Stimulated activated naive CD8-positive, alpha-beta T cell treated with anti-CD3 and anti-CD28 coated beads, Interleukin-15, Interleukin-2, amounts not matched to agents 100 ng/mL and 50 ng/mL, for 24 hours (primary cell): ENCODE measurements at regions not wholly inside any gene's neighbourhood (a gene's known extent, or its start where the extent isn't known, plus 50 kb on each side); places are given as distances from the start of the nearest gene placed in this dataset.
"Not testable (repeated sequence)": the region's sequence is repeated elsewhere in the genome, so short reads cannot be mapped to it uniquely, and the experiment has no call there.

Source experiments
- H3K27ac Mint-ChIP-seq: one replicate; pipeline ENCODE4 v1.8.0; 2021; ENCODE audit warnings: mild to moderate bottlenecking, mixed read lengths
- H3K27me3 Mint-ChIP-seq: one replicate; pipeline ENCODE4 v1.8.0; 2021; ENCODE audit warnings: mixed read lengths
- H3K36me3 Mint-ChIP-seq: one replicate; pipeline ENCODE4 v1.8.0; 2021; ENCODE audit warnings: low read depth, mixed read lengths
- H3K4me1 Mint-ChIP-seq: one replicate; pipeline ENCODE4 v1.8.0; 2021; ENCODE audit warnings: low read depth, mixed read lengths
- H3K4me3 Mint-ChIP-seq: one replicate; pipeline ENCODE4 v1.8.0; 2021; ENCODE audit warnings: mild to moderate bottlenecking, mixed read lengths
- H3K9me3 Mint-ChIP-seq: one replicate; pipeline ENCODE4 v1.8.0; 2021; ENCODE audit warnings: mixed read lengths

GRCh38 chr13:90447734-90448101, 899.8 kb upstream of the MIR17HG start:
- Mint-ChIP-seq H3K27me3 (no peaks in the 10 kb centered on the region), H3K36me3 (no peaks in the 10 kb centered on the region), H3K4me3 (no peak overlapping the region), H3K27ac (no peak overlapping the region), H3K4me1 (no peaks in the 10 kb centered on the region), H3K9me3 (no peaks in the 10 kb centered on the region)

DNA sequence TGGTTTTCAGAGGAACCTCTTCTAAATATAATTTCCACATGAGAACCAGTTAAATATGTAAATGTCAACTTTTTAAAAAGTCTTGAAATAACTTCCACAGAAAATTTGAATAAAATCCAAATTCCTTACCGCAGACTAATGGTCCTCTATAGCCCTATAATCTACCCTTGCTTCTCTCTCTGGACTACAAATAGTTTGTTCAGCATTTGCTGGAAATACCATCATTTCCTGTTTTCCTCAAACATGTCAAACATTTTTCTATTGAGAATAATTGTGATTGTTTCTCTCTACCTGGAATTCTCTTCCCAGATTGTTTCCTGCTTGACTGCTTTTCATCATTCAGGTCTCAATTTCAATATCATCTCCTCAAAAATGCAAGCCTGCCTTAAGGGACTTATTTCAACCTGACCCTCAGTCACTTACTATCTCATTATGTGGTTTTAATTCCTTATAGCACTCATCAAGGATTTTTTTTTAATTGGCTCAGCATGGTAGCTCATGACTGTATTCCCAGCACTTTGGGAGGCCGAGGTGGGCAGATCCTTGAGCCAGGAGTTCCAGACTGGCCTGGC, 898.9 kb upstream of the MIR17HG start:
- Mint-ChIP-seq H3K36me3 (no peaks in the 10 kb centered on the region), H3K27me3 (no peaks in the 10 kb centered on the region), H3K27ac (no peak overlapping the region), H3K9me3 (no peaks in the 10 kb centered on the region), H3K4me1 (no peaks in the 10 kb centered on the region), H3K4me3 (no peak overlapping the region)

DNA sequence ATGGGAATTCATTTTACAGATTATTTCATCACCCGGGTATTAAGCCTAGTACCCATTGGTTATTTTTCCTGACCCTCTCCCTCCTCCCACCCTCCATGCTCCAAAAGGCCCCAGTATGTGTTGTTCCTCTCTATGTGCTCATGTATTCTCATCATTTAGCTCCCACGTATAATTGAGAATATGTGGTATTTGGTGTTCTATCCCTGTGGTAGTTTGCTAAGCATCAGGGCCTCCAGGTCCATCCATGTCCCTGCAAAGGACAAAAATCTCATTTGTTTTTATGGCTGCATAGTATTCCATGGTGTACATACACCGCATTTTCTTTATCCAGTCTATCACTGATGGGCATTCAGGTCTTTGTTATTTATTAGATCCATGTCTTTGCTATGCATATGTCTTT, 894.1 kb upstream of the MIR17HG start:
- H3K9me3 Mint-ChIP-seq: no peaks in the 10 kb centered on the region
- H3K27me3 Mint-ChIP-seq: no peaks in the 10 kb centered on the region
- H3K36me3 Mint-ChIP-seq: no peaks in the 10 kb centered on the region
- no peak overlapping the region for H3K27ac Mint-ChIP-seq
- no peaks in the 10 kb centered on the region for H3K4me1 Mint-ChIP-seq
- no peak overlapping the region for H3K4me3 Mint-ChIP-seq

DNA sequence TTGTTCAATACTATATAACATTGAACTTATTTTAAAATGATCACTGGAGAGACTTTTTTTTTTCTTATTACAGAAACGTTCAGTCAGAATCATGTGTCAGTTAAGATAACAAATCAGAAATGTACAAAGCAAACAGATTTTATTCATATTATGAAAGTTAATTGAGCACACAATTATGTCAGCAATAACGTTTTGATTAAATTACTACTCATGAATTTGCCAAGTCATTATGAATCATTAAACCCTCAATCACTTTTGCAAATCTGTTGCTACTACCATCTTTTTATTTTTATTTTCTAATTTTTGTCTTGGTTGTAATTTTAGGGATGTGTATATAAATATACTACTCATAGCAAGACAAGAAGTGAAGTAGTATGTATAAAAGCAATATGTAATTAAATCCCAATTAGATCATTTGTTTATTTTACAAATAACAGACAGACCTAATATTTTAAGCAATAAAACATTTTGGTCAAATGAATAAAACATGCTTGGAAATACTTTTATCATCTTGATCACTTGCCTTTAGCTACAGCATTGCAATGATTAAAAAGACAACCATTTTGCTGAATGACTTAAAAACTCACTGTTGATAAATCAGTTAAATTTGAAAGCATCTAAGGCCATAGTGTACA, 893.4 kb upstream of the MIR17HG start:
- Mint-ChIP-seq H3K27ac (no peak overlapping the region), H3K4me1 (no peaks in the 10 kb centered on the region), H3K4me3 (no peak overlapping the region), H3K9me3 (no peaks in the 10 kb centered on the region), H3K27me3 (no peaks in the 10 kb centered on the region), H3K36me3 (no peaks in the 10 kb centered on the region)

DNA sequence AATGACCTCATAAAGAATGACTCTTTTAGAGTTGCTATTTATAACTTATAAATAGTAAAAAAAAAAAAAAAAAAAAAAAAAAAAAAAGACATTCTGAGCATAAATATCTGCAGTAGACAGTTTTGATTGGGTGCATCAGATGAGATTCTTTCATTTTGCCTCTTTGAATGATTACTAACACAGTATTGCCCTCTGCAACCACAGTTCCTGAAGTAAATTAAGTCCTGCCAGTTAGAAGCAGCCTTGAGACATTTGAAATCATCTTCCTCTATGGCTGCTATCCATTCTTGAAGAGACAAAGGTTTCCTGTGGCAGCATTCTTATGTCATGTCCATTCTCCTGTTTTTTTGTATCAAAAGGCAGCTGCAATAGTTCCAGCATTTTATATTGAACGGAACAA, 892.4 kb upstream of the MIR17HG start:
- H3K9me3 Mint-ChIP-seq: no peaks in the 10 kb centered on the region
- no peaks in the 10 kb centered on the region for H3K4me1 Mint-ChIP-seq
- no peak overlapping the region for H3K4me3 Mint-ChIP-seq
- no peak overlapping the region for H3K27ac Mint-ChIP-seq
- no peaks in the 10 kb centered on the region for H3K36me3 Mint-ChIP-seq
- no peaks in the 10 kb centered on the region for H3K27me3 Mint-ChIP-seq

DNA sequence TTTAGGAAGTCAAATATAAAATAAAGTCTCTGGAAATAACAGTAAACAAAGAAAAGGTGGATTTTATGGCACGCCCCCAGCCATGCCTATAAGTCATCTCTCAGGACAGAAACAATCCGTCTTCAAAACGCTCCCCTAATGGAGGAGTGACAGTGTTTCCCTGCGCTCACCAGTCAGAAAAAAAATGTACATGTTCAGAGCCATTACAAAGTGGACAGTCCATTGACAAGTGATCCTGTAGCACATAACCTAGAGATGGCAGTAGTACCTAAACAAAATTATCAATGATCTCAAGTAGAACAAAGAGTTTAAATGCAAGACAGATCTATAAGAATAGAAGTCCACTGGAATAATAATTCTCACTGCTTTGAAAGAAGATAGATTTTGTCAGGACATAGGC, 891.7 kb upstream of the MIR17HG start:
- H3K27me3 Mint-ChIP-seq: no peaks in the 10 kb centered on the region
- no peaks in the 10 kb centered on the region for H3K36me3 Mint-ChIP-seq
- H3K4me3 Mint-ChIP-seq: no peak overlapping the region
- no peak overlapping the region for H3K27ac Mint-ChIP-seq
- no peaks in the 10 kb centered on the region for H3K9me3 Mint-ChIP-seq
- no peaks in the 10 kb centered on the region for H3K4me1 Mint-ChIP-seq

- Mint-ChIP-seq H3K36me3 (no peaks in the 10 kb centered on the region), H3K4me1 (no peaks in the 10 kb centered on the region), H3K27me3 (no peaks in the 10 kb centered on the region), H3K9me3 (peaks cover 6% of the 10 kb centered on the region), H3K4me3 (no peak overlapping the region), H3K27ac (no peak overlapping the region)
These were observed 886.1 kb upstream of the MIR17HG start for GRCh38 chr13:90461398-90461797.

DNA sequence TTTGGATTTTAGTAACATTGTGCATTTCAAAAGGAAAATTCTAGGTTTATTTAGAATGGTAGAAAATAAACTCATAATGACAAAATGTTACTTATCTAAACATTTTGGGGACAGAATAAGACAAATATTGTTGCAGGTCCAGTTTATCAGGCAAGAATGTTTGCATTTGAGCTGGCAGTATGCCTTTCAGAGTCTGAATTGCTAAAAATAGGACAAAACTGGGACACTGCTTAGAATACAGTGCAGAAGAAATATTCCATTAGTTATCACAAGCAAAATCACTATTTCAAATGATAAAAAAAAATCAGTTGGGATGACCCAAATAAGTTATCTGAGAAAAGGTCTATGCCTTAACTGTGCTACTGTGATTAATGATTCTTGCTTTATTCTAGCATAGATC, 870.3 kb upstream of the MIR17HG start:
- Mint-ChIP-seq H3K4me1 (no peaks in the 10 kb centered on the region), H3K27ac (no peak overlapping the region), H3K4me3 (no peak overlapping the region), H3K9me3 (peaks cover 24% of the 10 kb centered on the region), H3K27me3 (no peaks in the 10 kb centered on the region), H3K36me3 (no peaks in the 10 kb centered on the region)

GRCh38 chr13:90483906-90484305, 863.6 kb upstream of the MIR17HG start:
- Mint-ChIP-seq H3K27me3 (no peaks in the 10 kb centered on the region), H3K4me1 (no peaks in the 10 kb centered on the region), H3K27ac (no peak overlapping the region)

GRCh38 chr13:90485436-90485835, 862.1 kb upstream of the MIR17HG start:
- Mint-ChIP-seq H3K9me3 (peaks cover 14% of the 10 kb centered on the region), H3K27ac (no peak overlapping the region), H3K4me1 (no peaks in the 10 kb centered on the region), H3K27me3 (no peaks in the 10 kb centered on the region), H3K4me3 (no peak overlapping the region), H3K36me3 (no peaks in the 10 kb centered on the region)

More at GRCh38 chr13:90483906-90484305, 863.6 kb upstream of the MIR17HG start:
- peaks cover 14% of the 10 kb centered on the region for H3K9me3 Mint-ChIP-seq
- no peak overlapping the region for H3K4me3 Mint-ChIP-seq
- no peaks in the 10 kb centered on the region for H3K36me3 Mint-ChIP-seq

- Mint-ChIP-seq H3K27ac (no peak overlapping the region), H3K4me3 (no peak overlapping the region), H3K27me3 (no peaks in the 10 kb centered on the region), H3K36me3 (no peaks in the 10 kb centered on the region), H3K9me3 (peaks cover 9% of the 10 kb centered on the region), H3K4me1 (no peaks in the 10 kb centered on the region)
These were observed 854.6 kb upstream of the MIR17HG start for GRCh38 chr13:90492872-90493271.

DNA sequence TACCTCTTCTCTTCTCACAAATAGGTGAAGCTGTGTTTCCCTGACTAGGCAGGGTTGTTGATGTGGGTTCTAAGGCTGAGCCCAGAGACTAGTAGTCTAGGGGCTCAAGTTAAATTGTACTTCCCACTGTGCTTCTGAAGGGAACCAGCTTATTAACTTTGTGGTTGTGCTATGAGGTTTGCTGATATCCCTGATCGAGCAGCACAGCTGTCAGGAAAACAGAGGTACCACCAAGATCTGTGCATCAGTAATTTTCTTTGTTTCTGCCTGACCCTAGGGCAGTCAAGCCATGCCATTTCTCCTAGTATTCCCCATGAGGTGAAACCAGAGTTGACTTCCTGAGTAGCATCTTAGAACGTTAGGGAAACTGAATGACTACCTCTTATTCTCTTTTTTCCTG, 853.8 kb upstream of the MIR17HG start:
- Mint-ChIP-seq H3K4me1 (no peaks in the 10 kb centered on the region), H3K9me3 (peaks cover 9% of the 10 kb centered on the region), H3K36me3 (no peaks in the 10 kb centered on the region), H3K27me3 (no peaks in the 10 kb centered on the region), H3K4me3 (no peak overlapping the region), H3K27ac (no peak overlapping the region)

DNA sequence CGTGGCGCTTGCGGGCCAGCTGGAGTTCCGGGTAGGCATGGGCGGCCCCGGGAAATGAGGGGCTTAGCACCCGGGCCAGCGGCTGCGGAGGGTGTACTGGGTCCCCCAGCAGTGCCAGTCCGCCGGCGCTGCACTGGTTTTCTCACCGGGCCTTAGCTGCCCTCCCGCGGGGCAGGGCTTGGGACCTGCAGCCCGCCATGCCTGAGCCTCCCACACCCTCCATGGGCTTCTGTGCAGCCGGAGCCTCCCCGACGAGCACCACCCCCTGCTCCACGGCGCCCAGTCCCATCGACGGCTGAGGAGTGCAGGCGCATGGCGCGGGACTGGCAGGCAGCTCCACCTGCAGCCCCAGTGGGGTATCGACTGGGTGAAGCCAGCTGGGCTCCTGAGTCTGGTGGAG, 852.6 kb upstream of the MIR17HG start:
- H3K9me3 Mint-ChIP-seq, H3K4me3 Mint-ChIP-seq, H3K36me3 Mint-ChIP-seq, H3K4me1 Mint-ChIP-seq, H3K27me3 Mint-ChIP-seq, H3K27ac Mint-ChIP-seq: not testable (repeated sequence)

GRCh38 chr13:90498096-90498495, 849.4 kb upstream of the MIR17HG start:
- no peaks in the 10 kb centered on the region for H3K36me3 Mint-ChIP-seq
- peaks cover 4% of the 10 kb centered on the region for H3K9me3 Mint-ChIP-seq
- no peaks in the 10 kb centered on the region for H3K4me1 Mint-ChIP-seq
- no peak overlapping the region for H3K4me3 Mint-ChIP-seq
- no peak overlapping the region for H3K27ac Mint-ChIP-seq
- no peaks in the 10 kb centered on the region for H3K27me3 Mint-ChIP-seq

- Mint-ChIP-seq H3K27me3 (no peaks in the 10 kb centered on the region), H3K4me1 (no peaks in the 10 kb centered on the region)
These were observed 848.7 kb upstream of the MIR17HG start for GRCh38 chr13:90498816-90499215.

GRCh38 chr13:90500569-90500968, 846.9 kb upstream of the MIR17HG start:
- no peaks in the 10 kb centered on the region for H3K36me3 Mint-ChIP-seq
- H3K4me1 Mint-ChIP-seq: no peaks in the 10 kb centered on the region
- no peak overlapping the region for H3K4me3 Mint-ChIP-seq
- peaks cover 4% of the 10 kb centered on the region for H3K9me3 Mint-ChIP-seq
- H3K27ac Mint-ChIP-seq: no peak overlapping the region
- H3K27me3 Mint-ChIP-seq: no peaks in the 10 kb centered on the region

More at GRCh38 chr13:90498816-90499215, 848.7 kb upstream of the MIR17HG start:
- peaks cover 4% of the 10 kb centered on the region for H3K9me3 Mint-ChIP-seq
- H3K27ac Mint-ChIP-seq: no peak overlapping the region
- H3K4me3 Mint-ChIP-seq: no peak overlapping the region
- no peaks in the 10 kb centered on the region for H3K36me3 Mint-ChIP-seq
